Cardiac muscle cell (in vitro differentiated cells and primary cell): ENCODE measurements at regions not wholly inside any gene's neighbourhood (a gene's known extent, or its start where the extent isn't known, plus 50 kb on each side); places are given as distances from the start of the nearest gene placed in this dataset.

ENCODE experiments used
- DNase-seq, 2 donors: peaks; one replicate each; pipeline versions ENCODE4 v3.0.0 to v3.0.0-alpha.2; 2010 to 2017; ENCODE audit warnings: low read depth in 1 of 2, low spot score in 1 of 2
- H3K27ac ChIP-seq: fragments of 200-600 bp; sonication (generic); 2 replicates; pipeline ENCODE4 v1.5.1; 2016
- H3K27me3 ChIP-seq: fragments of 200-600 bp; sonication (generic); 2 replicates; pipeline ENCODE4 v1.6.0; 2016; ENCODE audit warnings: control low read depth
- H3K36me3 ChIP-seq: fragments of 200-600 bp; sonication (generic); 2 replicates; pipeline ENCODE4 v1.5.1; 2016; ENCODE audit warnings: control low read depth
- H3K4me1 ChIP-seq: fragments of 200-600 bp; sonication (generic); 2 replicates; pipeline ENCODE4 v1.8.1; 2017; ENCODE audit warnings: low read depth, mild to moderate bottlenecking, mixed run types
- H3K4me3 ChIP-seq: fragments of 200-600 bp; sonication (generic); 2 replicates; pipeline ENCODE4 v1.5.1; 2016; ENCODE audit warnings: mild to moderate bottlenecking
- H3K9me3 ChIP-seq: fragments of 200-600 bp; sonication (generic); 2 replicates; pipeline ENCODE4 v1.5.1; 2017; ENCODE audit warnings: low read depth, mild to moderate bottlenecking, control low read depth
- TF ChIP-seq, protein P1 (sequence below): IDR thresholded peaks from 2 replicates; pipeline ENCODE4 v1.5.1; 2012; ENCODE audit warnings: low read depth, mild to moderate bottlenecking, low read length

GRCh38 chr5:125489146-125489545 lies 742.7 kb upstream of the ZNF608 start:
- Histone ChIP-seq H3K4me1 (peaks cover 46% of the 10 kb centered on the region), H3K27me3 (no peaks in the 10 kb centered on the region), H3K4me3 (no peak overlapping the region), H3K36me3 (no peaks in the 10 kb centered on the region), H3K27ac (peak overlapping the region; percentile 2), H3K9me3 (no peaks in the 10 kb centered on the region)
- TF ChIP-seq, protein P1, sequence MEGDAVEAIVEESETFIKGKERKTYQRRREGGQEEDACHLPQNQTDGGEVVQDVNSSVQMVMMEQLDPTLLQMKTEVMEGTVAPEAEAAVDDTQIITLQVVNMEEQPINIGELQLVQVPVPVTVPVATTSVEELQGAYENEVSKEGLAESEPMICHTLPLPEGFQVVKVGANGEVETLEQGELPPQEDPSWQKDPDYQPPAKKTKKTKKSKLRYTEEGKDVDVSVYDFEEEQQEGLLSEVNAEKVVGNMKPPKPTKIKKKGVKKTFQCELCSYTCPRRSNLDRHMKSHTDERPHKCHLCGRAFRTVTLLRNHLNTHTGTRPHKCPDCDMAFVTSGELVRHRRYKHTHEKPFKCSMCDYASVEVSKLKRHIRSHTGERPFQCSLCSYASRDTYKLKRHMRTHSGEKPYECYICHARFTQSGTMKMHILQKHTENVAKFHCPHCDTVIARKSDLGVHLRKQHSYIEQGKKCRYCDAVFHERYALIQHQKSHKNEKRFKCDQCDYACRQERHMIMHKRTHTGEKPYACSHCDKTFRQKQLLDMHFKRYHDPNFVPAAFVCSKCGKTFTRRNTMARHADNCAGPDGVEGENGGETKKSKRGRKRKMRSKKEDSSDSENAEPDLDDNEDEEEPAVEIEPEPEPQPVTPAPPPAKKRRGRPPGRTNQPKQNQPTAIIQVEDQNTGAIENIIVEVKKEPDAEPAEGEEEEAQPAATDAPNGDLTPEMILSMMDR, result no peak
- DNase-seq, result no peak

GRCh38 chr5:125491986-125492492 lies 745.6 kb upstream of the ZNF608 start:
- peak in 1 of 2 donors; percentile 15 for DNase-seq
- Histone ChIP-seq H3K4me1 (peaks cover 22% of the 10 kb centered on the region), H3K4me3 (no peak overlapping the region)

DNA sequence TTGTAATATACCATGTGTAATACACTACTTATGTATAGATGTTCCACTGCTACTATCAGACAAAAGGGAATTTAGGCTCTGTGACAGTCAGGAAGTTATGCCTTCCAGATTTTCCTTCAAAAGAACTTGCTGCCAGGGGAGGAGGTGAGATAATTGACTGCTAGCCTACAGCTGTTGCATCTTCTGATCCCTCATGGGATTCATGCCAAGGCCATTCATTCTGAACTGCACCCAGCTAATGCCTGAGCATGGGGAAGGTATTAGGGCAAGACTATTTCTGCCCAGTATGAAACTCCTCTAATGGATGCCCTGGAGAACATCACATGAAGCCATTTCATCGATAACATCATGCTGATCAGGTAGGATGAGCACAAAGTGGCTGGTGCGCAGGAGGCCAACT lies 746.5 kb upstream of the ZNF608 start:
- H3K9me3 ChIP-seq, result no peaks in the 10 kb centered on the region
- no peaks in the 10 kb centered on the region for H3K27me3 ChIP-seq
- TF ChIP-seq, protein P1, result no peak
- no peaks in the 10 kb centered on the region for H3K36me3 ChIP-seq
- H3K4me1 ChIP-seq, result peaks cover 19% of the 10 kb centered on the region
- no peak overlapping the region for H3K27ac ChIP-seq
- H3K4me3 ChIP-seq, result no peak overlapping the region
- peak in 1 of 2 donors; percentile 10 for DNase-seq

More at GRCh38 chr5:125491986-125492492, 745.6 kb upstream of the ZNF608 start:
- TF ChIP-seq, protein P1, result no peak
- Histone ChIP-seq H3K9me3 (no peaks in the 10 kb centered on the region), H3K27me3 (no peaks in the 10 kb centered on the region), H3K27ac (no peak overlapping the region), H3K36me3 (no peaks in the 10 kb centered on the region)

GRCh38 chr5:125496393-125496792 lies 750.0 kb upstream of the ZNF608 start:
- no peak overlapping the region for H3K4me3 ChIP-seq
- no peak for DNase-seq
- H3K4me1 ChIP-seq, result no peaks in the 10 kb centered on the region
- H3K36me3 ChIP-seq, result no peaks in the 10 kb centered on the region
- no peaks in the 10 kb centered on the region for H3K27me3 ChIP-seq
- no peaks in the 10 kb centered on the region for H3K9me3 ChIP-seq
- H3K27ac ChIP-seq, result no peak overlapping the region
- TF ChIP-seq, protein P1, result no peak

DNA sequence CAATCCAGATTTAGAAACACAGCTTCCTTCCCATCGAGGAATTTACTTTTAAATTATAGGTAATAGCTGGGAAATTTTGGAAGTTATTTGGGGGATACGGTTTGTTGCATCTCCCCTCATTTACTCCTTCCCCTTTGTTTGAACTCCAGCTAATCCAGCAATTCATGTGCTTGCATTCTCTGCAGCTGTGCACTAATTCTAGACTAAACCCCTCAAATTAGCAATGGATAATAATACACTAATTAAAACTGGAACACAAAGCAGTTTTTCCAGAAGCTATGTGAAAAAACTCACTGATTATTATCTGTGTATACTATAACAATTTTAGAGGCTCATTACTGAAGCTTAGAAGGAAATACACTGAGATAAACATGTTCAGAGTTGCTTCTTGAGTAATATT lies 751.2 kb upstream of the ZNF608 start:
- no peak for DNase-seq
- Histone ChIP-seq H3K4me3 (no peak overlapping the region), H3K9me3 (no peaks in the 10 kb centered on the region), H3K36me3 (no peaks in the 10 kb centered on the region), H3K4me1 (no peaks in the 10 kb centered on the region), H3K27ac (no peak overlapping the region), H3K27me3 (no peaks in the 10 kb centered on the region)
- TF ChIP-seq, protein P1, result no peak
